Epidermal melanocyte (primary cell): ENCODE measurements at regions not wholly inside any gene's neighbourhood (a gene's known extent, or its start where the extent isn't known, plus 50 kb on each side); places are given as distances from the start of the nearest gene placed in this dataset.
A peak's percentile ranks its signal among the peaks of the same experiment; 100 is the strongest.
"Not testable (repeated sequence)": the region's sequence is repeated elsewhere in the genome, so short reads cannot be mapped to it uniquely, and the experiment has no call there.

Source experiments
- DNase-seq: peaks from one replicate; pipeline ENCODE4 v3.0.0; 2011; ENCODE audit warnings: low spot score; ENCODE audit not compliant: insufficient read length

- peak; percentile 69 for DNase-seq
These were observed 89.7 kb upstream of the SH3BP4 start for GRCh38 chr2:234861841-234862735.

DNA sequence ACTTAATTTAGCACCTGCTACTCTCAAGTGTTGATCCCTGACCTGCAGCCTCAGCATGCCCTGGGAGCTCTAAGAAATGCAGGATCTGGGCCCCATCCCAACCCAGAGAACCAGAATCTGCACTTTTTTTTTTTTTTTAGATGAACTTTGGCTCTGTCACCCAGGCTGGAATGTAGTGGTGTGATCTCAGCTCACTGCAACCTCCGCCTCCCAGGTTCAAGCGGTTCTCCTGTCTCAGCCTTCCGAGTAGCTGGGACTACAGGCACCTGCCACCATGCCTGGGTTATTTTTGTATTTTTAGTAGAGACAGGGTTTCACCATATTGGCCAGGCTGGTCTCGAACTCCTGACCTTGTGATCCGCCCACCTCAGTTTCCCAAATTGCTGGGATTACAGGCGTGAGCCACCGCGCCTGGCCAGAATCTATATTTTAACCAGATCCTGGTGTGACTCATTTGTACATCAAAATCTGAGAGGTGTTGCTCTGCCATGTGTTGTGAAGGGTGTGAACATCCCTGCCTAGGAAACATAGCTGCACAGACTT is 92.4 kb upstream of the SH3BP4 start:
- DNase-seq, result not testable (repeated sequence)

- DNase-seq, result no peak
These were observed 93.0 kb upstream of the SH3BP4 start for GRCh38 chr2:234858790-234859329.

DNA sequence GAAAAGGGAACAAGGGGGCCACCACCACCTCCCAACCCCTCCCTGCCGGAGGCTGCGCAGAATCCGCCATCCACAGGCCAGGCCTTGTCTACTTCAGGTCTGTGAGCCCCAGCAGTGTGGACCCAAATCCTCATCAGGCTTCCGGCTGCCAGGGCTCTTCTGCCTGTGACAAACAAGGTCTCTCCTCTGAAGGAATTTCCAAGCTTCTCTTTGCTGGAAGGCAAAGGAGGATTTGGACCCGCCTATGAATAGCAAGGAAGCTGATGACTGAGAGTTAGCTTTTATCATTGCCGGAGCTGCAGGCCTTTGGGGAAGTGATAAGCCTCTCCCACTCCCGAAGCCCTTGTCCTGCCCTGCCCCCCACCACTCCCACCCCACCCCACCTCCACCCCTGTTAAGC is 93.7 kb upstream of the SH3BP4 start:
- DNase-seq, result no peak

- DNase-seq, result no peak
These were observed 98.1 kb upstream of the SH3BP4 start for GRCh38 chr2:234853729-234854128.

DNA sequence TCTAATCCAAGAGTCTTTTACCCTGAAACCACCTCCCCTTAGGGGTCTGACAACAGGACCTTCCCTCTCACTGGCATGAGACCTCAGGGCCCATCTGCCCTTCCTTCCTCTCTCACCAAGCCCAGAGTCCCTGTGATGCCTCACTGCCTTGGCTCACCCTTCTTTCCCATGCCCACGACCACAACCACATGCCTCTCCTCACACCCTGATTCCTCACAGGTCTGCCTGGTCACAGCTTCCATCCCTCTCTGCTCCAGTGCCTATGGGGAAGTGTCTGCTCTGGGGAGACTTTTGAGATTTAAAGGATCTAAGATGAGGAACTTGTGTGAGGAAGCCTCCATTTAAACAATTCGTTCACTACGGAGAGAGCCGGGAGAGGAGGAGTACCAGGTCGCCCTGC is 98.9 kb upstream of the SH3BP4 start:
- DNase-seq, result no peak

GRCh38 chr2:234852035-234852434 is 99.8 kb upstream of the SH3BP4 start:
- no peak for DNase-seq

DNA sequence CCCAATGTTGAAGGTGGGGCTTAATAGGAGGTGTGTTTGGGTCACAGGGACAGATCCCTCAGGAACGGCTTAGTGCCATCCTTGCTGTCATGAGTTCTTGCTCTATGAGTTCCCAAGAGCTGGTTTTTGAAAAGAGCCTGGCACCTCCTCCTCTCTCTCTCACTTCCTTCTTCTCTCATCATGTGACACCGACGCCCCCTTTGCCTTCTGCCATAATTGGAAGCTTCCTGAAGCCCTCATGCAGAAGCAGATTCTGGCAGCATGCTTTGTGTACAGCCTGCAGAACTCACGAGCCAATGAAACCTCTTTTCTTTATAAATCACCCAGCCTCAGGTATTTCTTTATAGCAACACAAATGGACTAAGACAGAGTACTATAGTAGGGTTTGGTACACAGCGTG is 100.4 kb upstream of the SH3BP4 start:
- no peak for DNase-seq

DNA sequence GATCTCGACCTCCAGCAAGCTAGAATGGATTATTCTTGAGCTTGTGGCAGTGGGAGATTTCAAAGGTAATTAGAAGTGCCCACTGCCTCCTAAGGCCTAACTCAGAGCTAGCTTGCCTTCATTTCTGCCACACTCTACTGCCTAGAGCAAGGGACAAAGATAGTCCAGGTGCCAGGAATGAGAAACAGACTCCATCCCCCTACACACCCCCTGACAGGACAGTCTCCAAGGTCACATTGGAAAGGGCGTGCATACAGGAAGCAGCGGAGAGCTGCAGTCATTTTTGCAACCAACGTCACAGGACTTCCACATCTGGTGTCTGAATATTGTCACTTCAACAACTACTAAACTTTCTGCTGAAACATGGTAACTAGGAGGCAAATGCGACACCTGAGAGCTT is 101.0 kb upstream of the SH3BP4 start:
- DNase-seq, result no peak

GRCh38 chr2:234849678-234850077 is 102.1 kb upstream of the SH3BP4 start:
- no peak for DNase-seq

- no peak for DNase-seq
These were observed 103.2 kb upstream of the SH3BP4 start for GRCh38 chr2:234848578-234848977.

- DNase-seq, result no peak
These were observed 104.2 kb upstream of the SH3BP4 start for GRCh38 chr2:234847639-234848038.

- no peak for DNase-seq
These were observed 104.5 kb upstream of the SH3BP4 start for GRCh38 chr2:234847364-234847635.

DNA sequence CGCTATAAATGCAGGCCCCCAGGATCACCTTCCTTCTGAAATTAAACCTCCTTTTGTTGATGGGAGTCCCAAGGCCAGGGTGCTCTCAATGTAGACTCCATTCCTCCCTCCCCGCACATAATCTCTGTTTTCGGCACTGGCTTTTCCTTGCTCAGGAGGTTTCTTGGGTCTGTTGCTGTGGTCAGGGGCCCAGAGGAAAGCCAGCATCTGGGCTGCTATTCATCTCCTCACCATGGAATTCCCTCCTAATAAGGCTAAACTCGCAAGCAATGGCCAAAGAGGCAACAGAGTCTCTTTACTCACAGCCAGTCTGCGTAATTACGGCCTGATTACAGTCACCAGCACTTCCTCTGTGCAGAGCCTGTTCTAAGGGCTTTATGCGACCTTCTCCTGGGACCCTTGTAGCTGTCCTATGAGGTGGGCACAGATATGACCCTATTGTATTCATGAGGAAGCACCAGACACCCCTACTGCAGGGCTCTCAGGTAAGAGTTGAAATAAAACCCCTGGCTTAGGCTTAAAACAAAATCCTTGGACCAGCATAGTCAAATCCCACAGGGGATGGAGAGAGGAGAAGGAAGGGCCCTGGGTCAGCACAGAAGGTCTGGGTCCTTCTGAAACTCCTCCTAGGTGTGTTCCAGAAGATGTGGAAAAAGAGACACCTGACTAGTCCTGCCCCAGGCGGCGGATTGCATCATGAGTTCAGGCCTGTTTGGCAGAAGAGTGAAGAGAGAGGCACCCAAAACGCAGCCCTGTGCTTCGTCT is 105.0 kb upstream of the SH3BP4 start:
- no peak for DNase-seq

- DNase-seq, result no peak
These were observed 105.9 kb upstream of the SH3BP4 start for GRCh38 chr2:234845602-234846590.

DNA sequence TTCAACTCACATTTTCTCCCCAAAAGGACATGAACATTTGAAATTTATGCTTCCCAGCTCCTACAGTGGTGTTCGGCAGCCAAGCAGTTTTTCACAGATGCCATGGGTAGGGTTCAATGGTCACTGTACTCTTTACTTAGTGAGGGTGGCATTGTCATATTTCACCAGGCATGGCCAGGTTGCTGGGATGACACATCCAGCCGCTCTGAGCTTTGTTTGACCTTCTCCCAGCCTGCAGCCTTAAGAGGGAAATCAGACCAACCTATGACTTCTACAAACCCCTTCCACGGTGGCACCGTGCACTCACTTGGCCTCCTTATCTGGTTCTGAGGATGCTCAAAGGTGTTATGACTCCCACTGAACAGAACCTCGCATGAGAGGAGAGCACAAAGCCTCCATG is 108.4 kb upstream of the SH3BP4 start:
- DNase-seq, result no peak

DNA sequence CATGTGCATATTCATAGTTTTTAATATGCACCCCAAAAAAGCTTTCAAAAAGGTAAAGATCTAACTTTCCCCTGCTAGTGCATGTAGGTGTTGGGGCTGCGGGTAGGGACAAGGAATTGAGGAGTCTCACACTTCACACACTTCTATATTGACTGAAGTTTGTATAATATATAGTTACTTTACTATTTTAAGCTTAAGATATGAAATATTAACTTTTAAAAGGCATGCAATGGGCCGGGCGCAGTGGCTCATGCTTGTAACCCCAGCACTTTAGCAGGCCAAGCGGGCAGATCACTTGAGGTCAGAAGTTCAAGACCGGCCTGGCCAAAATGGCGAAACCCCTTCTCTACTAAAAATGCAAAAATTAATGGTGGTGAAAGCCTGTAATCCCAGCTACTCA is 109.1 kb upstream of the SH3BP4 start:
- DNase-seq, result no peak

GRCh38 chr2:234841321-234842015 is 110.3 kb upstream of the SH3BP4 start:
- DNase-seq, result no peak

GRCh38 chr2:234840336-234840735 is 111.5 kb upstream of the SH3BP4 start:
- no peak for DNase-seq

GRCh38 chr2:234839285-234839684 is 112.5 kb upstream of the SH3BP4 start:
- DNase-seq, result no peak

DNA sequence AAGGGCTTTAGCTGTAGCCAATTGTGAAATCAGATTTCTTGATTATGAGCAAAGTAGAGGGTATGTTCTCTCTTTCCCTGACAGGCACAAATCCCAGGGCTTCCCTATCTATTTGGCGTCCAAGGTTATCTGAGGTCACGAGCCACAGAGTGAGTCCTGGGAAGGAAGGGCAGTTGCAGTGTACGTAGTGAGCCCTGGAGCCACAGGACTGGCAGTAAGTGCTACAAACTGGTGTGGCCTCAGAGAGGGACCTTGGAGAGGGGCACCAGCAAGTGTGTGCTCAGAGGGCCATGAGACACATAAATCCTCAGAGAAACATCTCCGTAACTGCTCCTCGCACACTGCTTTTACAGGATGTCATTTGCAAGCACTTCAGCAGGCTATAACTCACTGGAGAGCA is 115.5 kb upstream of the SH3BP4 start:
- no peak for DNase-seq
